ENCODE measurements at regions not wholly inside any gene's neighbourhood (a gene's known extent, or its start where the extent isn't known, plus 50 kb on each side); places are given as distances from the start of the nearest gene placed in this dataset.

DNA sequence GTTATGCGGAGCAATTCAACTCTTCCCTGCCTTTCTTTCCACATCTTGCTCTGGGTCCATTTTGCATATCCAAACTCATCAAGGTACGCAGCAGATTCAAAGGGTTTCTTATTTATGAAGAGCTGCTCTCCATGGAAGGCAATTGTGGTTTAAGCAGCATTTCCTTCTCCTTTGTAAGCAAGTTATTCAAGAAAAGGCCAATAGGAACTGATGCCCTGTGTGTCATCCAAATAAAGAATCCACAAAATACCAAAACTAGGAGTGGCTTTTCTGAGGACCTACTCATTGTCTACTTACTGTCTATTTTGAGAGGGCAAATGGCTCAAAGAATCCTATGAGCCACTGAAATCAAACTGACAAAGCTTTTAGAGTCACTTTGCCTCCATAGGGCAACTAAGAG lies 253.1 kb downstream of the PTEN start:
- H3K27ac ChIP-seq (ENCODE audit: low read length) = peak overlapping the region; percentile 99
- H3K9me2 ChIP-seq (replicated peaks; ENCODE audit: insufficient read depth, low read length) = no peaks in the 10 kb centered on the region
- H3K79me2 ChIP-seq (ENCODE audit: low read length) = no peaks in the 10 kb centered on the region
- H3K9me3 ChIP-seq (ENCODE audit: low read length) = no peaks in the 10 kb centered on the region
- no peak overlapping the region for H2AFZ ChIP-seq (ENCODE audit: low read length)
- no peaks in the 10 kb centered on the region for H3K36me3 ChIP-seq (ENCODE audit: insufficient read depth, low read length)
- H3K9ac ChIP-seq (ENCODE audit: low read length) = peak overlapping the region; percentile 69
- H3K4me2 ChIP-seq (ENCODE audit: low read depth, low read length, poor library complexity, severe bottlenecking) = peak overlapping the region; percentile 61
- H3K4me3 ChIP-seq (ENCODE audit: low read length) = no peak overlapping the region
- H4K20me1 ChIP-seq (ENCODE audit: insufficient read depth, low read depth, low read length) = no peaks in the 10 kb centered on the region
- no peaks in the 10 kb centered on the region for H3K27me3 ChIP-seq (ENCODE audit: low read length)
- peaks cover 100% of the 10 kb centered on the region for H3K4me1 ChIP-seq (ENCODE audit: low read length)
- peak; percentile 45 for DNase-seq

DNA sequence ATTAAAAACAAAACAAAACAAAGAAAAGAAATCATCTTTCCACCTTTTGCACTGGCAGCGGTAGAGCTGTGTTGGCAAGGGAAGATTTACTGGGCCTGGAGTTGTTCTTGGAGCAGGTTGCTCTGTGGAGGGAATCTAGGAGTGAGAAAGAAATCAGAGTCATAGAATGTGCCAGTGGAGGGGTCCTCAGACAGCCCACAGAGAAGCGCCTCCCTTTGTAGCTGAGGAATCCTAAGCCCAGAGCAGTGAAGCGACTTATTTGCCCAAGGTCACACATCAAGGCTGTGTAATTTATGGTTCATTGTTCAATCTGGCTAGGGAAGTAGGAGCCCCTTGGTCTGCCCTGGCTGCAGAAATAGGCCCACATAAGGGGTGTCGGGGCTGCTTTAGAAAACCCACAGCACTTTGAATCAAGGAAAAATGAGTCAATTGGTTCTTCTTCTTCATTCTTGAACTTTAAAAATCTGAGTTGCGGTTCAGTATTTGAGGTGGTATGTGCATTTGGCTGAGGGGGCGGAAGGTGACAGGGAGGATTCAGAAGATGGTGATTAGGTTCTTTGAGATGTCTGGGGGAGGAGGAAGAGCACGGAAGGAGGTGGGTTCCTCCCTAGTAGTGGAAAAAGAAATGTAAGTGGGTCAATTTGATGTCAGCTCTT lies 253.7 kb downstream of the PTEN start:
- Histone ChIP-seq H4K20me1 (ENCODE audit: insufficient read depth, low read depth, low read length) (no peaks in the 10 kb centered on the region), H2AFZ (ENCODE audit: low read length) (no peak overlapping the region), H3K9me3 (ENCODE audit: low read length) (no peaks in the 10 kb centered on the region), H3K4me2 (ENCODE audit: low read depth, low read length, poor library complexity, severe bottlenecking) (peak overlapping the region; percentile 61), H3K27me3 (ENCODE audit: low read length) (no peaks in the 10 kb centered on the region), H3K36me3 (ENCODE audit: insufficient read depth, low read length) (no peaks in the 10 kb centered on the region), H3K27ac (ENCODE audit: low read length) (peak overlapping the region; percentile 99), H3K9ac (ENCODE audit: low read length) (peak overlapping the region; percentile 69), H3K4me1 (ENCODE audit: low read length) (peaks cover 100% of the 10 kb centered on the region), H3K79me2 (ENCODE audit: low read length) (no peaks in the 10 kb centered on the region), H3K4me3 (ENCODE audit: low read length) (no peak overlapping the region), H3K9me2 (replicated peaks; ENCODE audit: insufficient read depth, low read length) (no peaks in the 10 kb centered on the region)
- peak; percentile 54 for DNase-seq

DNA sequence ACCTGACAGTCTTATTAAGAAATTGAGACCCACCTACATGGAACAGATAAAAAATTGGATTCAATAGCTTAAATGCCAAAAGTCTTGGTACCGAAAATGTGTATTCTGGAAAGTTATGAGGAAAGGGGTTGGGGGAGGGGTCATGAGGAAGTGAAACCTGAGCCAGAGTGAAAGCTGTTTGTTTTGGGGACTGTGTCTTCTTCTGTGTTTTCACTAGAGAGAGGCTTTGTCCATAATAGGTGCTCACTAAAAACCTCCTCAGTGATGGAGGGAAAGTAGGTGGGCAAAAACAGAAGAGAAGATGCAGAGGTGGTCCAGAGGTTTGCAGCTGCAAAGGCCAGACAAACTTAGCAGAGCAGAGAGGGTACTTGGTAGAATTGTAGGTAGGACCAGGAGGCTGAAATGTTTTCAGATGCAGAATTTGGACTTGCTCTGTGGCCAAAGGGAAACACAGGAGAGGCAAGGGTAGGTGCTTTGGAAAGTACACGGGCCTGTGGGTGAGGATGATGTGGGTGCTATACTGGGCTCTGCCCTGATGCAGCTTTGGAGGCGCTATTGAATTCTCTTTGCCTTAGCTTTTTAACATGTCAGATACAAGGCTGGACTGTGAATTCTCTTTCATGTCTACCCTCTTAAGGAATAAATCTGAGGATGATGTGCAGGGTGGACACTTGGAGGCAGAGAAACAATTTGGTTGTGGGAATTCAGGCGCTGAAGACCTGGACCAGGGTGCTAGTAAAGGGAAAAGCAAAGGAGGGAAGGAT lies 254.6 kb downstream of the PTEN start:
- Histone ChIP-seq H3K9me2 (replicated peaks; ENCODE audit: insufficient read depth, low read length) (no peaks in the 10 kb centered on the region), H3K9me3 (ENCODE audit: low read length) (no peaks in the 10 kb centered on the region), H3K27me3 (ENCODE audit: low read length) (no peaks in the 10 kb centered on the region), H3K36me3 (ENCODE audit: insufficient read depth, low read length) (no peaks in the 10 kb centered on the region), H3K4me3 (ENCODE audit: low read length) (peak overlapping the region; percentile 13; the same call in 1 of the 2 replicates), H3K79me2 (ENCODE audit: low read length) (no peaks in the 10 kb centered on the region), H2AFZ (ENCODE audit: low read length) (peak overlapping the region; percentile 79; the same call in 1 of the 2 replicates), H3K4me1 (ENCODE audit: low read length) (peaks cover 100% of the 10 kb centered on the region), H3K9ac (ENCODE audit: low read length) (peak overlapping the region; percentile 69), H3K27ac (ENCODE audit: low read length) (peak overlapping the region; percentile 99), H3K4me2 (ENCODE audit: low read depth, low read length, poor library complexity, severe bottlenecking) (peak overlapping the region; percentile 61), H4K20me1 (ENCODE audit: insufficient read depth, low read depth, low read length) (no peaks in the 10 kb centered on the region)
- DNase-seq = peak; percentile 74

DNA sequence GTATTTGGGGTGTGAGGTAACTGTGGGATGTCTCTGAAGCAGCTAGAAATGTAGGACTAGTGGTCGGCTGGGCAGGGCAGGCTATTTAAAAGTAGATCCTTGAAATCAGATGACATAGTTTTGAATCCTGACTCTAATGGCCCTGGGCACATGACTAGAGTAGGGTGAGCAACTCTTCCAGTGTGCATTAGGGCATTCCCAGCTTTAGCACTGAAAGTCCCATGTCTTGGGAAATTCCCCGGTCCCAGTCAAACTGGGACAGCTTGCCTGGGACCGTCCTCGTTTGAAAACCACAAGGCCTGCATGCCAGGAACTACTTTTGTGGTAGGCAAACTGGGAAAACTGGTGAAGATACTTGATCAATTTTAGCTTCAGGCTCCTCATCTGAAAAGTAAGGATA lies 255.3 kb downstream of the PTEN start:
- Histone ChIP-seq H3K9me3 (ENCODE audit: low read length) (no peaks in the 10 kb centered on the region), H3K27ac (ENCODE audit: low read length) (peak overlapping the region; percentile 99), H3K9ac (ENCODE audit: low read length) (peak overlapping the region; percentile 69), H3K79me2 (ENCODE audit: low read length) (no peaks in the 10 kb centered on the region), H3K4me1 (ENCODE audit: low read length) (peaks cover 100% of the 10 kb centered on the region), H3K9me2 (replicated peaks; ENCODE audit: insufficient read depth, low read length) (no peaks in the 10 kb centered on the region), H3K36me3 (ENCODE audit: insufficient read depth, low read length) (no peaks in the 10 kb centered on the region; the same call in 1 of the 2 replicates), H3K4me2 (ENCODE audit: low read depth, low read length, poor library complexity, severe bottlenecking) (peak overlapping the region; percentile 61), H3K4me3 (ENCODE audit: low read length) (no peak overlapping the region), H2AFZ (ENCODE audit: low read length) (no peak overlapping the region), H3K27me3 (ENCODE audit: low read length) (no peaks in the 10 kb centered on the region), H4K20me1 (ENCODE audit: insufficient read depth, low read depth, low read length) (no peaks in the 10 kb centered on the region)
- DNase-seq = no peak

DNA sequence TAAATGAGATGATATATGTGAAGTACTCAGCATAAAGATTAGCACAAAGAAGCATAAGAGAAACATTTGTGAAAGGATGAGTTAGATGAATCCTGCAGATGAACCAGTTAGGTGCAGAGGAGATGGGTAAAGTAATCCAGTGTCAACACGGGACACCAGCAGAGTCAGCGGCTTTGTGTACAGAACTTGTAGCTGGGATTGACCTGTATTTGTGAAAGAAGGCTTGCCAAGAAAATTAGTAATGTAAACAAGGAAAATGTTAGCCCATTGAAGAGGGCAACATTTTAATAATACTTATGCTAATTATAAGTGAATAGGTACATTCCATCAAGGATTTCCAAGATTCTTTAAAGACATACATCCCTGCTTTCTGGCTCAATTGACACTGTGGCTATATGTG lies 255.7 kb downstream of the PTEN start:
- H3K4me3 ChIP-seq (ENCODE audit: low read length) = no peak overlapping the region
- H3K4me2 ChIP-seq (ENCODE audit: low read depth, low read length, poor library complexity, severe bottlenecking) = peak overlapping the region; percentile 61
- no peak overlapping the region for H2AFZ ChIP-seq (ENCODE audit: low read length)
- peaks cover 100% of the 10 kb centered on the region for H3K4me1 ChIP-seq (ENCODE audit: low read length)
- peak overlapping the region; percentile 99 for H3K27ac ChIP-seq (ENCODE audit: low read length)
- H3K36me3 ChIP-seq (ENCODE audit: insufficient read depth, low read length) = no peaks in the 10 kb centered on the region; the same call in 1 of the 2 replicates
- H3K27me3 ChIP-seq (ENCODE audit: low read length) = no peaks in the 10 kb centered on the region
- no peaks in the 10 kb centered on the region for H3K9me2 ChIP-seq (replicated peaks; ENCODE audit: insufficient read depth, low read length)
- no peak overlapping the region for H3K9ac ChIP-seq (ENCODE audit: low read length)
- no peaks in the 10 kb centered on the region for H3K9me3 ChIP-seq (ENCODE audit: low read length)
- DNase-seq = no peak
- no peaks in the 10 kb centered on the region for H3K79me2 ChIP-seq (ENCODE audit: low read length)
- no peaks in the 10 kb centered on the region for H4K20me1 ChIP-seq (ENCODE audit: insufficient read depth, low read depth, low read length)

DNA sequence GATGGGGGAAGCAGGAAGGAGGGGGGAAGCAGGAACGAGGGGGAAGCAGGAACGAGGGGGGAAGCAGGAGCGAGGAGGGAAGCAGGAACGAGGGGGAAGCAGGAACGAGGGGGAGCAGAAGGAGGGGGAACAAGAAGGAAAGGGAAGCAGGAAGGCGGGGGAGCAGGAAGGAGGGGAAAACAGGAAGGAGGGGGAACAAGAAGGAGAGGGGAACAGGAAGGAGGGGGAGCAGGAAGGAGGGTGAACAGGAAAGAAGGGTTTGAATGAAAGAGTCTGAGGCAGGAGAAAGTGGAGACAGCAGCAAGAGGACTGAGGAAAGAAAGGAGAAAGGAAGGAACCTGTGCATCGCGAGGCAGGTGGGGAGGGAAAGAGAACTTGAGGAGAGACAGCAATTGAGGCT lies 256.6 kb downstream of the PTEN start:
- H3K36me3 ChIP-seq (ENCODE audit: insufficient read depth, low read length) = no peaks in the 10 kb centered on the region; the same call in 1 of the 2 replicates
- H3K79me2 ChIP-seq (ENCODE audit: low read length) = no peaks in the 10 kb centered on the region
- peak overlapping the region; percentile 99 for H3K27ac ChIP-seq (ENCODE audit: low read length)
- H3K9me3 ChIP-seq (ENCODE audit: low read length) = no peaks in the 10 kb centered on the region
- no peak for DNase-seq
- H3K4me1 ChIP-seq (ENCODE audit: low read length) = peaks cover 94% of the 10 kb centered on the region
- no peaks in the 10 kb centered on the region for H3K27me3 ChIP-seq (ENCODE audit: low read length)
- H3K9me2 ChIP-seq (replicated peaks; ENCODE audit: insufficient read depth, low read length) = no peaks in the 10 kb centered on the region
- H2AFZ ChIP-seq (ENCODE audit: low read length) = no peak overlapping the region
- peak overlapping the region; percentile 39; the same call in 1 of the 2 replicates for H3K4me3 ChIP-seq (ENCODE audit: low read length)
- H3K9ac ChIP-seq (ENCODE audit: low read length) = peak overlapping the region; percentile 59
- H3K4me2 ChIP-seq (ENCODE audit: low read depth, low read length, poor library complexity, severe bottlenecking) = peak overlapping the region; percentile 54
- no peaks in the 10 kb centered on the region for H4K20me1 ChIP-seq (ENCODE audit: insufficient read depth, low read depth, low read length)

DNA sequence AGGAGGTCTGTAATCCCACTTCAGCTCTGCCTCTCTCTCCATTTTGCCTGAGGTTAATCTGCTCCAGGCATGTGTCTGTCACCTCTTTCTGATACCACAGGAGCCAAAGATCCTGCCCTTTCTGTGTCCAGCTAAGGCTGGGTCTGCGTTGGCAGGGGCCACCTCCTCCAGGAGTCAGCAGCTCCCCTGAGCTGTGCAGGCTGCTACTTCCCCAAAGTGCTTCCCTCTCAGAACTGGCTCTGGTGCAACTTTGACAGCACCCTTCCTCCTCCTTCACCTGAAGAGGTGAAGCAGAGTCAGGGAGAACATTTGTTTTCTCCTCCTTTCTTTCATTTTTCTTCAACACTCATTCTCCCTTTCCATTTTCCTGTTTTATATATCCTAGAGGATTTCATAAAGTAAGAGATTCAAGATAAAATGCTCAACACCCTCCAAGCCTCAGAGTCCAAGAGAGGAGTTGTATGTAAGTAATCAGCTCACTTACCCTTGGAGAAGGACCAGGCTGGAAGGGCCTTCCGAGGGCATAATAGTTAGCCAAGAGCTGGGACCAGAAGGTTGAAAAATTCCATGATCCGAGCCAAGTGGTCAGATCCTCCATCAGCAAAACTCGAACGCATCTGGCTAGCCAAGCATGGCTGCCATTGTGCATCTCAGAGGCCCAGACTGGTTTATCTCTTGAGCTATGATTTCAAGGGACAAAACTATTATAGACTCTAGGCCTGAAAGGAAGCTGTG lies 257.3 kb downstream of the PTEN start:
- peak; percentile 75 for DNase-seq
- Histone ChIP-seq H3K9ac (ENCODE audit: low read length) (peak overlapping the region; percentile 59), H3K79me2 (ENCODE audit: low read length) (no peaks in the 10 kb centered on the region), H4K20me1 (ENCODE audit: insufficient read depth, low read depth, low read length) (no peaks in the 10 kb centered on the region), H3K4me1 (ENCODE audit: low read length) (peaks cover 87% of the 10 kb centered on the region), H3K27me3 (ENCODE audit: low read length) (no peaks in the 10 kb centered on the region), H3K9me2 (replicated peaks; ENCODE audit: insufficient read depth, low read length) (no peaks in the 10 kb centered on the region), H2AFZ (ENCODE audit: low read length) (no peak overlapping the region), H3K27ac (ENCODE audit: low read length) (peak overlapping the region; percentile 99), H3K9me3 (ENCODE audit: low read length) (no peaks in the 10 kb centered on the region), H3K4me3 (ENCODE audit: low read length) (peak overlapping the region; percentile 39; the same call in 1 of the 2 replicates), H3K36me3 (ENCODE audit: insufficient read depth, low read length) (no peaks in the 10 kb centered on the region; the same call in 1 of the 2 replicates), H3K4me2 (ENCODE audit: low read depth, low read length, poor library complexity, severe bottlenecking) (peak overlapping the region; percentile 54)

DNA sequence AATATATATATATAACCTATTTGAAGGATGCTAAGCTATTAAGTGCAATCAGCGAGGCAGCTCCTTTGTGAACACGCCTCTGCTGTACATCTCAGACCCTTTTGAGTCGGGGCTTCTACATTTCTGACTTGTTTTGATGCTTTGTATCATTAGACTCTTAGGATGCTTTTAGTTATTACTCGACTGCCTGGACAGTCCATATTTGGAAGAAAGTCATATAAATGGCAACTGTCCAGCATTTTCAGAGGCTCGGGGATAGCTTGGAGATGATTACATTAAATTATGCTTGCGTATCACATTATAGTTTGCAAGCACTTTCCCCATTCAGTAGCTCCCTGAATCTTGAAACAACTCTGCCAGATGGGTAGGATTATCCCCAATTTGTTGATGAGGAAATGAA lies 257.9 kb downstream of the PTEN start:
- Histone ChIP-seq H3K4me3 (ENCODE audit: low read length) (0 out of 2 replicates have a peak overlapping the region, but pooled peaks have one; percentile 22), H3K4me1 (ENCODE audit: low read length) (peaks cover 81% of the 10 kb centered on the region), H3K9ac (ENCODE audit: low read length) (peak overlapping the region; percentile 19; the same call in 1 of the 2 replicates), H3K27ac (ENCODE audit: low read length) (peak overlapping the region; percentile 99), H3K9me3 (ENCODE audit: low read length) (no peaks in the 10 kb centered on the region), H3K79me2 (ENCODE audit: low read length) (no peaks in the 10 kb centered on the region), H3K27me3 (ENCODE audit: low read length) (no peaks in the 10 kb centered on the region), H3K4me2 (ENCODE audit: low read depth, low read length, poor library complexity, severe bottlenecking) (peak overlapping the region; percentile 54), H3K9me2 (replicated peaks; ENCODE audit: insufficient read depth, low read length) (no peaks in the 10 kb centered on the region), H2AFZ (ENCODE audit: low read length) (no peak overlapping the region), H3K36me3 (ENCODE audit: insufficient read depth, low read length) (no peaks in the 10 kb centered on the region; the same call in 1 of the 2 replicates), H4K20me1 (ENCODE audit: insufficient read depth, low read depth, low read length) (no peaks in the 10 kb centered on the region)
- no peak for DNase-seq
